CD4-positive, alpha-beta T cell treated with Interferon alpha-2 for 1 hour (primary cell): ENCODE measurements at regions not wholly inside any gene's neighbourhood (a gene's known extent, or its start where the extent isn't known, plus 50 kb on each side); places are given as distances from the start of the nearest gene placed in this dataset.

ENCODE experiments used
- DNase-seq, 2 donors: peaks; one replicate each; pipeline ENCODE4 v3.0.0-alpha.2; 2020 to 2022

GRCh38 chr6:43878823-43879495 is 108.9 kb downstream of the VEGFA start:
- DNase-seq, result no peak

- no peak for DNase-seq
Observed at GRCh38 chr6:43878127-43878634, 108.2 kb downstream of the VEGFA start.

GRCh38 chr6:43877463-43878126 is 107.6 kb downstream of the VEGFA start:
- DNase-seq, result no peak

DNA sequence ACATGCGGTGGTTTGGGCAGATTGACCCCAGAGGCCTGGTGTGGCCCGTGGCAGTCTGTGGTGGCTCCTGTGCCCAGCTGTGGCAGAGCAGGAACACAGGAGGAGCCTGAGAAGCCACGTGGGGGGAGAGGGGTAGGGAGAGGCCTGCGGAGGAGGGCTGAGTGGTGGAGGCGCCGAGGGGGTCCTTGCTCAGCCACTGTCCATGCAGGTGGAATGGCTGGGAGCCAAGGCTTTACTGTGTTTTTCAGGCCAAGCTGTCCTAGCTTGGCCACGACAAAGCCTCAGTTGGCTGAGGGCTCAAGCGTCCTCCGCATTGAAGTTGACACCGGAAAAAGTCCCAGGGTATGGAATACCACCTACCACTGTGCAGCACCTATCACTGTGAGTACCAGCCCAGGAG is 107.0 kb downstream of the VEGFA start:
- DNase-seq, result no peak

DNA sequence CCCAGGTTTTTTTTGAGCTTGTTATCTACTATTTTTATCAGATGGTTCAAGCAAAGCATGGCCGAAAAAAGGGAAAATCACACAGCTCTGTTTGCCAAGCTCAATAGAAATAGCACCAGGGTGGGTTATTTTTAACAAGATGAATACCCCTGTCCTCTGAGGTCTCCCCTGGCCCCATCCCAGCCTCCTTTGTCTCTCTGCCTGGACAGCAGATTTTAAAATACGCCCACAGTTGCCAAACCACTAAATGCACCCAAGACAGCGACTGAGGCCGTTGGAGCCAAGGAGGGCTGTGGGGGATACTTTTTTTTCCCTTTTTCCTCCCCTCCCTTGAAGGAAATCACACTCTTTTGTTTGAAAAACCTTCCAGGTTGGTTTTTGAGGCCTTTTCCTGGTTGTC is 106.6 kb downstream of the VEGFA start:
- no peak for DNase-seq

DNA sequence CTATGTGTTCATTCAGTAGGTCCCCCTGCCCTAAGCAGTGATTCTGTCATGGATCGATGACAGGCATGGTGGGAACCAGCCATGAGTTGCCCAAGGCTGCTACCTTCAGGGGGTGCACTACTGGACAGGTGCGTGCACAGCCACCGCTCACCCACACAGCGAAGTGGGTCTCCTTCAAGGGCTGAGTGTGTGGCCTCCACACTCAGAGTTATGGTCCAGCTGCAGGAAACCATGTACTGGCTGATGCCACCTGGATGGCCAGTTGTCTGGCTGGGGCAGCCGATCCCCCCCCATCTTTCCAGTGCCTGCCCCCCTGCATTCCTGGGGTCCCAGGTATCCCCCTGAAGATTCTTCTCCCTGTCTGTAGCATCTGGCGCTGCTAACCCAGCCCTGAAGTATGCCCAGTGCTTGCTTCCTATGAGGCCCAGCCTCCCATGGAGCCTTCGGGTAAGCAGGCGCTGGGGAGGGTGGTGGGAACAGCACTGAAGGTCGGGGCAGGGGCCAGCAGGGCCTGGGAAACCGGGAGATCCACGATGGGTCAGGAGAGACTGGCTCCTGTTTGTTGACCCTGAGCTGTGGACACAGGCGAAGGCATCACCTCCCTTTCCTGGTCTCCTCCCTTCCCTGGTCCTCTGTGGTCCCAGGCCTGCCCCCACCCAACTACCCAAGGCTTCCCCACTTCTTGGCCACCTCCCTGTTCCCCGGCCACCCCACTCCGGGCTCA is 106.0 kb downstream of the VEGFA start:
- no peak for DNase-seq

GRCh38 chr6:43874814-43875590 is 105.0 kb downstream of the VEGFA start:
- DNase-seq, result no peak

GRCh38 chr6:43873806-43874714 is 104.0 kb downstream of the VEGFA start:
- DNase-seq, result no peak

- DNase-seq, result no peak
Observed at GRCh38 chr6:43871933-43872332, 101.9 kb downstream of the VEGFA start.

- DNase-seq, result no peak
Observed at GRCh38 chr6:43871284-43871683, 101.3 kb downstream of the VEGFA start.

DNA sequence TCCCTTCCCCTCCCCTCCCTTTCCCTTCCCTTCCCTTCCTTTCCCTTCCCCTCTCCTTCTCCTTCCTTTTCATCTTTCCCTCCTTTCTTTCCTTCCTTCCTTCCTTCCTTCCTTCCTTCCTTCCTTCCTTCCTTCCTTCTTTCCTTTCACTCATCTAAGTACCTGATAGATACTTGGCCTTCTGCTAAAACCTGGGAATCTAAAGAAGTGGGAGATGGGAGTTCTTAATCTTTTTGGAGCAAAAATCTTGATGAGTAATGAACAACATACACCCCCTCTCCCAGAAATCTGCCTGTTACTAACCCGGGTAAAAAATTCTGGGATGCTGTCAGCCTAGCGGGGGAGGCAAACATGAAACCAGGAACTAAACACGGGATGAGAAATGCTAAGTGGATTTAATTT is 100.7 kb downstream of the VEGFA start:
- no peak for DNase-seq

GRCh38 chr6:43869792-43870659 is 100.0 kb downstream of the VEGFA start:
- DNase-seq, result no peak

- no peak for DNase-seq
Observed at GRCh38 chr6:43869079-43869710, 99.2 kb downstream of the VEGFA start.

DNA sequence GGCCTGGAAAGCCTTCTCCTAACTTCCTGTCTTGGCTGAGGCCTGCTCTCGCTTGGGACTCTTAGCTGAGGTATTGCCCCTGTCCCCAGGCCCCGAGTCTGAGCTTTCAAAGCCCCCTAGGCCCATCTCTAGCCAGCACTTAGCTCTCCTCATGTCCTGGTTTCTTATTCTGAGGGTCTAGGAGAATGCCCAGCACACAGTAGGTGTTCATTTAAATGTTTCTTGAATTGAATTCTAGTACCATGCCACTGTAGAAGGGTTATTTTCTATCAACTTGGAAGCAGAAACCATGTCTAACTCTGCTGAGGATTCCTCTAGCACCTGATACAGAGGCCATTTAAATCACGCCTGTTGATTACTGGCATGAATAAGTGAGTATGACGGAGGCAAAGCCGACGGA is 98.5 kb downstream of the VEGFA start:
- DNase-seq, result no peak

DNA sequence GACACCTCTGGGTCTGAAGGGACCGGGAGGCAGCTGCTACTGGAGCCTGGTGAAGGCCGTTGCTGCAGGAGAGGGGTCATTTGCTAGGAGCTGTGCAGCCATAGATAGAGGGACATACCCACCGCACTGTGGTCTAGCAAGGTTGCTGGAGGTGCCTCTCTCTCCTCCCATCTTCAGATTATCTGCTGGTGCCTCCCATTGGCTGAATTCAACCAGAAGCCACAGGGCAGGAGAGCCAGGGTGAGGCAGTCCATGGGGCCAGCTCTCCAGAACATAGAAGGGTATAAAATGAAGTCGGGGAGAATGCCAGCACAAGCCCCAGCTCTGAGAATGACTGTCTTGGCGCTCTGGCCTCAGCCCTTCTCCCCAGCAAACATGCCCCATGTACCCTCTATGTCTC is 98.0 kb downstream of the VEGFA start:
- DNase-seq, result no peak

DNA sequence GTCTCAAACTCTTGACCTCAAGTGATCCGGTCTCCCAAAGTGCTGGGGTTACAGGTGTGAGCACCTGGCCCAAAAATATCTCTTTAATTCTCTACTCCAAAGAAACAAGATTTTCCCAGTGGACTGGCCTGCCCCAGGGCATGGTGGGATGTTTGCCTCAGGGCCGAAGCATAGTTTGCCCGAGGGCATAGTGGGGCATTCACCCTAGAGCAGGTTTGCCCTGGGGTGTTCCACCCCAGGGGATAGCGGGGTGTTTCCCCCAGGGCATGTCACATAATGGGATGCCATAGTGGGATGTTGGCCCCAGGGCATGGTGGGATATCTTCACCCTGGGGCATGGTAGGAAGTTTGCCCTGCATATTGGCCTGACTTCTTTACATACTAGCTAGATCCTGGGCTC is 97.2 kb downstream of the VEGFA start:
- DNase-seq, result no peak

DNA sequence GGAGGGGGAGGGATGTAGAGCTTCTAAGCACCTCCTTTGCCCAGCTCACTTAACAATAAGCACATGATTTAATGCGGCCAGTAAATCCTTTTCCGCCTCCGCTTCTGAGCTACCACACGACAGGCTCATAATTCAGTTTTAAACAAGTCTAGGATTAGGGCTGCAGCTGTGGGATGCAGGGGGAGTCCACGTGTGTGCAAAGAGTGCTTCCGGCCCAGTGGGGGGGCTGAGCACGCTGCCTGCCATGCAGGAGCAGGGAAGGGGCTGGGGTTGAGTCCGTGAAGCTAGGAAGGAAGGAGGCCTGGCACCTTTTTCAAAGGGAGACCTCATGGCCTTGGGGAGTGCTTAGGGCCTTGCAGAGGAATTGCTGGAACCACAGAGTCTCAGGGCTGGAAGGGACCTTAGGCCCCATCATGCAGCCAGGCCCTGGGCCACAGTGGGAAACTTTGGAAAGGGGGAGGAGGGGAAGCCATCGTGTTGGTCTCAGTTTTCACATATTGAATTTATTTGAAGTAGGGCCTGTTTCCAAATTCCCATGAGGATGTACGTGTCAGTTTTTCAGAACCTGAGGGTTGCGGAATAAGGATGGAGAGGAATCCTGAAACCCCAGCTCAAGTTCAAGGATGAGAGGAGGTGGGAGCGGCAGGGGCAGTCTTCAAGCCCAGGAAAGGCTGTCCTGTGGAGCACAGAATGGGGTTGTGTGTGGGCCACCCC is 96.1 kb downstream of the VEGFA start:
- DNase-seq, result no peak

GRCh38 chr6:43865086-43865485 is 95.1 kb downstream of the VEGFA start:
- DNase-seq, result no peak

DNA sequence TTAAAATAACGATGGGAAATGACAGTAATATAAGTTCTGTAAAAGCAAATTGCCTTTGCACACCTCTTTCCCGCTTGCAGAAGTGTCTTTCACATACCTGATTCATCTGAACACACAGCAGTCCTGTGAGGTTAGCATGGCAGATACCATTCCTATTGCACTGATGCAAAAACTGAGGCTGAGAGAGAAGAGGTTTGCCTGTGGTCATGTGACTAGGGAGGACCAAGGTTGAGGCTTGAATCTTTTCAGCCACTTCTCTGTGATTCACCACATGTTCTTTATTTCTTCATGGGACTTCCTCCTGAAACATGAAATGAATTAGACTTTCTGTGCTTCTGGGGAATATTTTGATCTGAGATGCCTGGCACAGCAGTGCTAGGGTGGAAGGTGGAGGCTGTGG is 92.9 kb downstream of the VEGFA start:
- no peak for DNase-seq
